ENCODE measurements at regions not wholly inside any gene's neighbourhood (a gene's known extent, or its start where the extent isn't known, plus 50 kb on each side); places are given as distances from the start of the nearest gene placed in this dataset.

- in situ Hi-C loops (cut with MboI; ENCODE audit: low sequenced_read_pairs): no loop called here
Observed at GRCh38 chr9:124206391-124206790, 51.4 kb upstream of the NEK6 start.

Data from HL-60/S4 treated with retinoic acid at 250 ng/mL for 4 days and 3 days (cell line).